ENCODE measurements at regions not wholly inside any gene's neighbourhood (a gene's known extent, or its start where the extent isn't known, plus 50 kb on each side); places are given as distances from the start of the nearest gene placed in this dataset.

GRCh38 chr12:111174251-111174960 is 194.5 kb downstream of the PHETA1 start:
- H3K9ac ChIP-seq (ENCODE audit: low read length in 5 of 5), result no peak overlapping the region
- peaks cover 0 to 22% (median 4%) of the 10 kb centered on the region in 5 donors for H3K4me1 ChIP-seq (ENCODE audit: control insufficient read depth in 5 of 5, insufficient read depth in 5 of 5, low read length in 5 of 5)
- H3K36me3 ChIP-seq (ENCODE audit: control insufficient read depth in 5 of 5, insufficient read depth in 5 of 5, low read length in 5 of 5), result no peaks in the 10 kb centered on the region
- no peak overlapping the region for H3K27ac ChIP-seq (ENCODE audit: low read depth, low read length)
- H3K4me3 ChIP-seq (ENCODE audit: low read depth in 1 of 5, low read length in 5 of 5), result no peak overlapping the region
- H3K9me3 ChIP-seq (ENCODE audit: control insufficient read depth in 5 of 5, low read length in 5 of 5), result no peaks in the 10 kb centered on the region
- H3K27me3 ChIP-seq (ENCODE audit: control insufficient read depth in 5 of 5, insufficient read depth in 4 of 5, low read length in 5 of 5), result peaks cover 24 to 61% (median 39%) of the 10 kb centered on the region in 5 donors

- Histone ChIP-seq H3K9ac (ENCODE audit: low read length in 5 of 5) (no peak overlapping the region), H3K27ac (ENCODE audit: low read depth, low read length) (no peak overlapping the region), H3K4me3 (ENCODE audit: low read depth in 1 of 5, low read length in 5 of 5) (no peak overlapping the region), H3K27me3 (ENCODE audit: control insufficient read depth in 5 of 5, insufficient read depth in 4 of 5, low read length in 5 of 5) (peaks cover 19 to 55% (median 40%) of the 10 kb centered on the region in 5 donors), H3K9me3 (ENCODE audit: control insufficient read depth in 5 of 5, low read length in 5 of 5) (no peaks in the 10 kb centered on the region), H3K4me1 (ENCODE audit: control insufficient read depth in 5 of 5, insufficient read depth in 5 of 5, low read length in 5 of 5) (peaks cover 0 to 22% (median 4%) of the 10 kb centered on the region in 5 donors), H3K36me3 (ENCODE audit: control insufficient read depth in 5 of 5, insufficient read depth in 5 of 5, low read length in 5 of 5) (no peaks in the 10 kb centered on the region)
These were observed 195.1 kb downstream of the PHETA1 start for GRCh38 chr12:111173836-111174235.

GRCh38 chr12:111173391-111173790 is 195.5 kb downstream of the PHETA1 start:
- peaks cover 0 to 20% (median 4%) of the 10 kb centered on the region in 5 donors for H3K4me1 ChIP-seq (ENCODE audit: control insufficient read depth in 5 of 5, insufficient read depth in 5 of 5, low read length in 5 of 5)
- H3K27me3 ChIP-seq (ENCODE audit: control insufficient read depth in 5 of 5, insufficient read depth in 4 of 5, low read length in 5 of 5), result peaks cover 15 to 52% (median 36%) of the 10 kb centered on the region in 5 donors
- H3K4me3 ChIP-seq (ENCODE audit: low read depth in 1 of 5, low read length in 5 of 5), result no peak overlapping the region
- H3K9me3 ChIP-seq (ENCODE audit: control insufficient read depth in 5 of 5, low read length in 5 of 5), result no peaks in the 10 kb centered on the region
- H3K27ac ChIP-seq (ENCODE audit: low read depth, low read length), result no peak overlapping the region
- no peak overlapping the region for H3K9ac ChIP-seq (ENCODE audit: low read length in 5 of 5)
- no peaks in the 10 kb centered on the region for H3K36me3 ChIP-seq (ENCODE audit: control insufficient read depth in 5 of 5, insufficient read depth in 5 of 5, low read length in 5 of 5)

GRCh38 chr12:111172786-111173185 is 196.1 kb downstream of the PHETA1 start:
- Histone ChIP-seq H3K27ac (ENCODE audit: low read depth, low read length) (no peak overlapping the region), H3K4me1 (ENCODE audit: control insufficient read depth in 5 of 5, insufficient read depth in 5 of 5, low read length in 5 of 5) (peaks cover 0 to 16% (median 4%) of the 10 kb centered on the region in 5 donors), H3K27me3 (ENCODE audit: control insufficient read depth in 5 of 5, insufficient read depth in 4 of 5, low read length in 5 of 5) (peaks cover 15 to 47% (median 34%) of the 10 kb centered on the region in 5 donors), H3K9ac (ENCODE audit: low read length in 5 of 5) (no peak overlapping the region), H3K36me3 (ENCODE audit: control insufficient read depth in 5 of 5, insufficient read depth in 5 of 5, low read length in 5 of 5) (no peaks in the 10 kb centered on the region), H3K9me3 (ENCODE audit: control insufficient read depth in 5 of 5, low read length in 5 of 5) (no peaks in the 10 kb centered on the region), H3K4me3 (ENCODE audit: low read depth in 1 of 5, low read length in 5 of 5) (no peak overlapping the region)

- H3K9ac ChIP-seq (ENCODE audit: low read length in 5 of 5), result no peak overlapping the region
- peaks cover 15 to 46% (median 33%) of the 10 kb centered on the region in 5 donors for H3K27me3 ChIP-seq (ENCODE audit: control insufficient read depth in 5 of 5, insufficient read depth in 4 of 5, low read length in 5 of 5)
- H3K4me1 ChIP-seq (ENCODE audit: control insufficient read depth in 5 of 5, insufficient read depth in 5 of 5, low read length in 5 of 5), result peaks cover 0 to 16% (median 4%) of the 10 kb centered on the region in 5 donors
- H3K27ac ChIP-seq (ENCODE audit: low read depth, low read length), result no peak overlapping the region
- no peaks in the 10 kb centered on the region for H3K9me3 ChIP-seq (ENCODE audit: control insufficient read depth in 5 of 5, low read length in 5 of 5)
- H3K4me3 ChIP-seq (ENCODE audit: low read depth in 1 of 5, low read length in 5 of 5), result no peak overlapping the region
- H3K36me3 ChIP-seq (ENCODE audit: control insufficient read depth in 5 of 5, insufficient read depth in 5 of 5, low read length in 5 of 5), result no peaks in the 10 kb centered on the region
These were observed 197.1 kb downstream of the PHETA1 start for GRCh38 chr12:111171832-111172231.

GRCh38 chr12:111171345-111171744 is 197.6 kb downstream of the PHETA1 start:
- H3K27ac ChIP-seq (ENCODE audit: low read depth, low read length), result no peak overlapping the region
- no peaks in the 10 kb centered on the region for H3K36me3 ChIP-seq (ENCODE audit: control insufficient read depth in 5 of 5, insufficient read depth in 5 of 5, low read length in 5 of 5)
- no peaks in the 10 kb centered on the region for H3K9me3 ChIP-seq (ENCODE audit: control insufficient read depth in 5 of 5, low read length in 5 of 5)
- peaks cover 0 to 16% (median 4%) of the 10 kb centered on the region in 5 donors for H3K4me1 ChIP-seq (ENCODE audit: control insufficient read depth in 5 of 5, insufficient read depth in 5 of 5, low read length in 5 of 5)
- H3K27me3 ChIP-seq (ENCODE audit: control insufficient read depth in 5 of 5, insufficient read depth in 4 of 5, low read length in 5 of 5), result peaks cover 11 to 46% (median 28%) of the 10 kb centered on the region in 5 donors
- H3K9ac ChIP-seq (ENCODE audit: low read length in 5 of 5), result no peak overlapping the region
- no peak overlapping the region for H3K4me3 ChIP-seq (ENCODE audit: low read depth in 1 of 5, low read length in 5 of 5)

GRCh38 chr12:111170543-111170942 is 198.4 kb downstream of the PHETA1 start:
- Histone ChIP-seq H3K27me3 (ENCODE audit: control insufficient read depth in 5 of 5, insufficient read depth in 4 of 5, low read length in 5 of 5) (peaks cover 8 to 46% (median 27%) of the 10 kb centered on the region in 5 donors), H3K4me1 (ENCODE audit: control insufficient read depth in 5 of 5, insufficient read depth in 5 of 5, low read length in 5 of 5) (peaks cover 0 to 16% (median 4%) of the 10 kb centered on the region in 5 donors), H3K4me3 (ENCODE audit: low read depth in 1 of 5, low read length in 5 of 5) (no peak overlapping the region), H3K9ac (ENCODE audit: low read length in 5 of 5) (no peak overlapping the region), H3K9me3 (ENCODE audit: control insufficient read depth in 5 of 5, low read length in 5 of 5) (no peaks in the 10 kb centered on the region), H3K27ac (ENCODE audit: low read depth, low read length) (no peak overlapping the region), H3K36me3 (ENCODE audit: control insufficient read depth in 5 of 5, insufficient read depth in 5 of 5, low read length in 5 of 5) (no peaks in the 10 kb centered on the region)

GRCh38 chr12:111169456-111169855 is 199.4 kb downstream of the PHETA1 start:
- H3K9me3 ChIP-seq (ENCODE audit: control insufficient read depth in 5 of 5, low read length in 5 of 5), result no peaks in the 10 kb centered on the region
- peaks cover 0 to 16% (median 4%) of the 10 kb centered on the region in 5 donors for H3K4me1 ChIP-seq (ENCODE audit: control insufficient read depth in 5 of 5, insufficient read depth in 5 of 5, low read length in 5 of 5)
- H3K4me3 ChIP-seq (ENCODE audit: low read depth in 1 of 5, low read length in 5 of 5), result no peak overlapping the region
- H3K9ac ChIP-seq (ENCODE audit: low read length in 5 of 5), result no peak overlapping the region
- H3K27me3 ChIP-seq (ENCODE audit: control insufficient read depth in 5 of 5, insufficient read depth in 4 of 5, low read length in 5 of 5), result peaks cover 6 to 46% (median 27%) of the 10 kb centered on the region in 5 donors
- no peaks in the 10 kb centered on the region for H3K36me3 ChIP-seq (ENCODE audit: control insufficient read depth in 5 of 5, insufficient read depth in 5 of 5, low read length in 5 of 5)
- no peak overlapping the region for H3K27ac ChIP-seq (ENCODE audit: low read depth, low read length)

- H3K27me3 ChIP-seq (ENCODE audit: control insufficient read depth in 5 of 5, insufficient read depth in 4 of 5, low read length in 5 of 5), result peaks cover 5 to 44% (median 24%) of the 10 kb centered on the region in 5 donors
- H3K9ac ChIP-seq (ENCODE audit: low read length in 5 of 5), result no peak overlapping the region
- H3K27ac ChIP-seq (ENCODE audit: low read depth, low read length), result no peak overlapping the region
- H3K4me1 ChIP-seq (ENCODE audit: control insufficient read depth in 5 of 5, insufficient read depth in 5 of 5, low read length in 5 of 5), result peaks cover 0 to 16% (median 4%) of the 10 kb centered on the region in 5 donors
- H3K36me3 ChIP-seq (ENCODE audit: control insufficient read depth in 5 of 5, insufficient read depth in 5 of 5, low read length in 5 of 5), result no peaks in the 10 kb centered on the region
- H3K4me3 ChIP-seq (ENCODE audit: low read depth in 1 of 5, low read length in 5 of 5), result no peak overlapping the region
- H3K9me3 ChIP-seq (ENCODE audit: control insufficient read depth in 5 of 5, low read length in 5 of 5), result no peaks in the 10 kb centered on the region
These were observed 199.9 kb downstream of the PHETA1 start for GRCh38 chr12:111169032-111169431.

GRCh38 chr12:111168009-111168900 is 200.6 kb downstream of the PHETA1 start:
- no peaks in the 10 kb centered on the region for H3K9me3 ChIP-seq (ENCODE audit: control insufficient read depth in 5 of 5, low read length in 5 of 5)
- peaks cover 5 to 40% (median 21%) of the 10 kb centered on the region in 5 donors for H3K27me3 ChIP-seq (ENCODE audit: control insufficient read depth in 5 of 5, insufficient read depth in 4 of 5, low read length in 5 of 5)

More at GRCh38 chr12:111168009-111168900, 200.6 kb downstream of the PHETA1 start:
- no peak overlapping the region for H3K9ac ChIP-seq (ENCODE audit: low read length in 5 of 5)
- H3K36me3 ChIP-seq (ENCODE audit: control insufficient read depth in 5 of 5, insufficient read depth in 5 of 5, low read length in 5 of 5), result no peaks in the 10 kb centered on the region
- peaks cover 0 to 16% (median 4%) of the 10 kb centered on the region in 5 donors for H3K4me1 ChIP-seq (ENCODE audit: control insufficient read depth in 5 of 5, insufficient read depth in 5 of 5, low read length in 5 of 5)
- H3K4me3 ChIP-seq (ENCODE audit: low read depth in 1 of 5, low read length in 5 of 5), result no peak overlapping the region
- H3K27ac ChIP-seq (ENCODE audit: low read depth, low read length), result no peak overlapping the region

Measured in subcutaneous abdominal adipose tissue (tissue), 5 donors.